T-helper 1 cell treated with Interleukin-12 subunit alpha and Interleukin-12 subunit beta and Interleukin-4 antibody, amounts not matched to agents 30 μg/mL and 1 μg/mL, for 36 hours (primary cell): ENCODE measurements at regions not wholly inside any gene's neighbourhood (a gene's known extent, or its start where the extent isn't known, plus 50 kb on each side); places are given as distances from the start of the nearest gene placed in this dataset.
"Not testable (repeated sequence)": the region's sequence is repeated elsewhere in the genome, so short reads cannot be mapped to it uniquely, and the experiment has no call there.

ENCODE experiments used
- H3K27ac Mint-ChIP-seq: one replicate; pipeline ENCODE4 v1.8.0; 2021; ENCODE audit warnings: mild to moderate bottlenecking, mixed read lengths
- H3K27me3 Mint-ChIP-seq: one replicate; pipeline ENCODE4 v1.8.0; 2021; ENCODE audit warnings: low read depth, mixed read lengths
- H3K36me3 Mint-ChIP-seq: one replicate; pipeline ENCODE4 v1.8.0; 2021; ENCODE audit warnings: low read depth, mixed read lengths
- H3K4me1 Mint-ChIP-seq: one replicate; pipeline ENCODE4 v1.8.0; 2021; ENCODE audit warnings: low read depth, mixed read lengths
- H3K4me3 Mint-ChIP-seq: one replicate; pipeline ENCODE4 v1.8.0; 2021; ENCODE audit warnings: mild to moderate bottlenecking, moderate library complexity, mixed read lengths
- H3K9me3 Mint-ChIP-seq: one replicate; pipeline ENCODE4 v1.8.0; 2021; ENCODE audit warnings: mixed read lengths

- Mint-ChIP-seq H3K27ac (no peak overlapping the region), H3K27me3 (no peaks in the 10 kb centered on the region), H3K4me1 (no peaks in the 10 kb centered on the region), H3K4me3 (no peak overlapping the region), H3K9me3 (peaks cover 14% of the 10 kb centered on the region), H3K36me3 (no peaks in the 10 kb centered on the region)
Observed at GRCh38 chr13:61508936-61509335, 93.3 kb upstream of the PCDH20 start.

- H3K9me3 Mint-ChIP-seq, result no peaks in the 10 kb centered on the region
- H3K27me3 Mint-ChIP-seq, result no peaks in the 10 kb centered on the region
- no peaks in the 10 kb centered on the region for H3K36me3 Mint-ChIP-seq
- no peaks in the 10 kb centered on the region for H3K4me1 Mint-ChIP-seq
- no peak overlapping the region for H3K4me3 Mint-ChIP-seq
- H3K27ac Mint-ChIP-seq, result no peak overlapping the region
Observed at GRCh38 chr13:61500176-61500575, 84.5 kb upstream of the PCDH20 start.

GRCh38 chr13:61495648-61496047, 80.0 kb upstream of the PCDH20 start:
- no peaks in the 10 kb centered on the region for H3K27me3 Mint-ChIP-seq
- H3K4me1 Mint-ChIP-seq, result no peaks in the 10 kb centered on the region
- no peaks in the 10 kb centered on the region for H3K36me3 Mint-ChIP-seq
- no peaks in the 10 kb centered on the region for H3K9me3 Mint-ChIP-seq
- H3K27ac Mint-ChIP-seq, result no peak overlapping the region
- H3K4me3 Mint-ChIP-seq, result no peak overlapping the region

- not testable (repeated sequence) for H3K4me1 Mint-ChIP-seq, H3K9me3 Mint-ChIP-seq, H3K4me3 Mint-ChIP-seq, H3K36me3 Mint-ChIP-seq, H3K27me3 Mint-ChIP-seq, H3K27ac Mint-ChIP-seq
Observed at GRCh38 chr13:61493556-61493955, 77.9 kb upstream of the PCDH20 start.

- Mint-ChIP-seq H3K27me3 (no peaks in the 10 kb centered on the region), H3K36me3 (no peaks in the 10 kb centered on the region), H3K4me1 (no peaks in the 10 kb centered on the region), H3K9me3 (peaks cover 10% of the 10 kb centered on the region), H3K27ac (no peak overlapping the region), H3K4me3 (no peak overlapping the region)
Observed at GRCh38 chr13:61486496-61486895, 70.8 kb upstream of the PCDH20 start.

GRCh38 chr13:61485128-61485765, 69.6 kb upstream of the PCDH20 start:
- H3K4me1 Mint-ChIP-seq, result no peaks in the 10 kb centered on the region
- H3K27me3 Mint-ChIP-seq, result no peaks in the 10 kb centered on the region
- no peaks in the 10 kb centered on the region for H3K36me3 Mint-ChIP-seq
- no peak overlapping the region for H3K4me3 Mint-ChIP-seq
- no peak overlapping the region for H3K27ac Mint-ChIP-seq
- H3K9me3 Mint-ChIP-seq, result peaks cover 10% of the 10 kb centered on the region

- Mint-ChIP-seq H3K9me3 (peaks cover 7% of the 10 kb centered on the region), H3K4me1 (no peaks in the 10 kb centered on the region), H3K4me3 (no peak overlapping the region), H3K27me3 (no peaks in the 10 kb centered on the region), H3K27ac (no peak overlapping the region), H3K36me3 (no peaks in the 10 kb centered on the region)
Observed at GRCh38 chr13:61477619-61478018, 62.0 kb upstream of the PCDH20 start.

- no peak overlapping the region for H3K27ac Mint-ChIP-seq
- H3K9me3 Mint-ChIP-seq, result no peaks in the 10 kb centered on the region
- no peaks in the 10 kb centered on the region for H3K27me3 Mint-ChIP-seq
- H3K36me3 Mint-ChIP-seq, result no peaks in the 10 kb centered on the region
- H3K4me1 Mint-ChIP-seq, result no peaks in the 10 kb centered on the region
- H3K4me3 Mint-ChIP-seq, result no peak overlapping the region
Observed at GRCh38 chr13:61470786-61471185, 55.1 kb upstream of the PCDH20 start.

- Mint-ChIP-seq H3K9me3 (no peaks in the 10 kb centered on the region), H3K27me3 (no peaks in the 10 kb centered on the region), H3K36me3 (no peaks in the 10 kb centered on the region), H3K4me3 (no peak overlapping the region), H3K27ac (no peak overlapping the region), H3K4me1 (no peaks in the 10 kb centered on the region)
Observed at GRCh38 chr13:61466280-61466679, 50.6 kb upstream of the PCDH20 start.
